BLaER1 (cell line): ENCODE measurements at regions not wholly inside any gene's neighbourhood (a gene's known extent, or its start where the extent isn't known, plus 50 kb on each side); places are given as distances from the start of the nearest gene placed in this dataset.

Source experiments
- H3K27ac ChIP-seq: shearing (Covaris generic); formaldehyde crosslinking; 2 replicates; pipeline ENCODE4 v1.8.1; 2022
- H3K27me3 ChIP-seq: shearing (Covaris generic); formaldehyde crosslinking; 2 replicates; pipeline ENCODE4 v1.8.1; 2022
- H3K36me3 ChIP-seq: shearing (Covaris generic); formaldehyde crosslinking; 2 replicates; pipeline ENCODE4 v1.8.1; 2022
- H3K4me1 ChIP-seq: shearing (Covaris generic); formaldehyde crosslinking; 2 replicates; pipeline ENCODE4 v1.8.1; 2022
- H3K4me2 ChIP-seq: shearing (Covaris generic); formaldehyde crosslinking; 2 replicates; pipeline ENCODE4 v1.8.1; 2022
- H3K4me3 ChIP-seq: shearing (Covaris generic); formaldehyde crosslinking; 2 replicates; pipeline ENCODE4 v1.8.1; 2022
- H3K9ac ChIP-seq: shearing (Covaris generic); formaldehyde crosslinking; 2 replicates; pipeline ENCODE4 v1.8.1; 2022
- H3K9me3 ChIP-seq: shearing (Covaris generic); formaldehyde crosslinking; 2 replicates; pipeline ENCODE4 v1.8.1; 2022
- H4K20me1 ChIP-seq: shearing (Covaris generic); formaldehyde crosslinking; 2 replicates; pipeline ENCODE4 v1.8.1; 2022
- Cebpa-rat ChIP-seq: shearing (Covaris generic); IDR thresholded peaks from 2 replicates; pipeline ENCODE4 v1.8.1; 2022

- H3K27ac ChIP-seq = no peak overlapping the region
- H3K36me3 ChIP-seq = no peaks in the 10 kb centered on the region
- no peaks in the 10 kb centered on the region for H3K27me3 ChIP-seq
- no peaks in the 10 kb centered on the region for H3K9me3 ChIP-seq
- H4K20me1 ChIP-seq = no peaks in the 10 kb centered on the region
- no peak overlapping the region for H3K4me3 ChIP-seq
- no peaks in the 10 kb centered on the region; the same call in 1 of the 2 replicates for H3K4me1 ChIP-seq
- no peak overlapping the region for H3K9ac ChIP-seq
- TF ChIP-seq Cebpa-rat = no peak
- no peak overlapping the region for H3K4me2 ChIP-seq
Measured at GRCh38 chr10:130875897-130876472, 435.5 kb downstream of the TCERG1L start.

GRCh38 chr10:130877126-130877525, 434.4 kb downstream of the TCERG1L start:
- Histone ChIP-seq H3K4me3 (no peak overlapping the region), H3K27ac (no peak overlapping the region), H4K20me1 (no peaks in the 10 kb centered on the region), H3K36me3 (no peaks in the 10 kb centered on the region), H3K9ac (no peak overlapping the region), H3K9me3 (no peaks in the 10 kb centered on the region), H3K27me3 (no peaks in the 10 kb centered on the region), H3K4me2 (no peak overlapping the region), H3K4me1 (no peaks in the 10 kb centered on the region; the same call in 1 of the 2 replicates)
- no peak for TF ChIP-seq Cebpa-rat

GRCh38 chr10:130878131-130878530, 433.4 kb downstream of the TCERG1L start:
- Histone ChIP-seq H3K27me3 (no peaks in the 10 kb centered on the region), H3K9ac (no peak overlapping the region), H3K36me3 (no peaks in the 10 kb centered on the region), H3K9me3 (no peaks in the 10 kb centered on the region), H3K4me1 (no peaks in the 10 kb centered on the region), H3K27ac (no peak overlapping the region), H3K4me3 (no peak overlapping the region), H3K4me2 (no peak overlapping the region), H4K20me1 (no peaks in the 10 kb centered on the region)
- no peak for TF ChIP-seq Cebpa-rat

- TF ChIP-seq Cebpa-rat = no peak
- H3K36me3 ChIP-seq = no peaks in the 10 kb centered on the region
- H3K27me3 ChIP-seq = no peaks in the 10 kb centered on the region
- H3K4me2 ChIP-seq = no peak overlapping the region
- peaks cover 47% of the 10 kb centered on the region for H3K4me1 ChIP-seq
- no peaks in the 10 kb centered on the region for H4K20me1 ChIP-seq
- H3K27ac ChIP-seq = no peak overlapping the region
- no peak overlapping the region for H3K4me3 ChIP-seq
- no peak overlapping the region for H3K9ac ChIP-seq
- H3K9me3 ChIP-seq = no peaks in the 10 kb centered on the region
Measured at GRCh38 chr10:130882906-130883305, 428.6 kb downstream of the TCERG1L start.

GRCh38 chr10:130884456-130884855, 427.1 kb downstream of the TCERG1L start:
- H3K9me3 ChIP-seq = no peaks in the 10 kb centered on the region
- H3K9ac ChIP-seq = no peak overlapping the region; the same call in 1 of the 2 replicates
- no peaks in the 10 kb centered on the region for H4K20me1 ChIP-seq
- no peak for TF ChIP-seq Cebpa-rat
- peaks cover 63% of the 10 kb centered on the region for H3K4me1 ChIP-seq
- no peaks in the 10 kb centered on the region for H3K27me3 ChIP-seq
- peak overlapping the region; percentile 48 for H3K4me3 ChIP-seq
- H3K27ac ChIP-seq = peak overlapping the region; percentile 78
- peak overlapping the region; percentile 83 for H3K4me2 ChIP-seq
- H3K36me3 ChIP-seq = no peaks in the 10 kb centered on the region

DNA sequence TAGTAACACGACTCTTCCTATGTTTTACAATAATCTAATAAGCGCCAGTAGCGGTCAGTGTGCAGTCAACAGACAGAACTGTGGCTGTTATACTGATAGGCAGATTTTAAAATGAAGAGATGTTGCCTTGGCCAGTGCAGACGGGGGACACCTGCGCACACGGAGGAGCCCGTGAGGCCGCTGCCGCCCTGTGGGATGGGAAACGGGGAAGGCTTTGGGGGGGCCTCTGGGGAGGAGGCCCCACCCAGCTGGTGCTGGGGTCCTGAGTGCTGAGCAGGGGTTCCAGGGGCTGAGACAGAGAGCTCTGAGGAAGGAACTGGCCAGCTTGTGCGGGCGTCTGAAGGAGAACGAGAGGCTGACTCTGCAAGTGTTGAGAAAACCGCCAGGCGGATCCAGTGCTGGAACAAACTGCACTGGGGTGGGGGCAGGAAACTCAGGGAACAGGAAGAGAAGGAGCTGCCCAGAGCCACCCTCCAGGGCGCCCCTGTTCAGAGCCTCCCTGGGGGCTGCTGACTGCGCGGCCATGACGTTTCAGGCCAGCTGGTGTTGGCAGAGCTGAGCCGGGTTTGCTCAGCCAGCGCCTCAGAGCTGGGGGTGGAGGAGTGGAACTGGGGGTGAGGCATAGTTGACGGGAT, 426.4 kb downstream of the TCERG1L start:
- H3K36me3 ChIP-seq = no peaks in the 10 kb centered on the region
- TF ChIP-seq Cebpa-rat = no peak
- peaks cover 69% of the 10 kb centered on the region for H3K4me1 ChIP-seq
- no peaks in the 10 kb centered on the region for H3K9me3 ChIP-seq
- H3K4me3 ChIP-seq = peak overlapping the region; percentile 48
- H3K4me2 ChIP-seq = peak overlapping the region; percentile 83
- peak overlapping the region; percentile 52 for H3K9ac ChIP-seq
- H3K27ac ChIP-seq = peak overlapping the region; percentile 78
- H3K27me3 ChIP-seq = no peaks in the 10 kb centered on the region
- H4K20me1 ChIP-seq = no peaks in the 10 kb centered on the region

GRCh38 chr10:130887170-130887569, 424.4 kb downstream of the TCERG1L start:
- H3K9ac ChIP-seq = no peak overlapping the region
- H3K9me3 ChIP-seq = no peaks in the 10 kb centered on the region
- H3K4me1 ChIP-seq = peaks cover 80% of the 10 kb centered on the region
- TF ChIP-seq Cebpa-rat = no peak
- peak overlapping the region; percentile 78 for H3K27ac ChIP-seq
- peak overlapping the region; percentile 83 for H3K4me2 ChIP-seq
- no peaks in the 10 kb centered on the region for H3K36me3 ChIP-seq
- H4K20me1 ChIP-seq = no peaks in the 10 kb centered on the region
- no peak overlapping the region for H3K4me3 ChIP-seq
- H3K27me3 ChIP-seq = no peaks in the 10 kb centered on the region

- H3K36me3 ChIP-seq = no peaks in the 10 kb centered on the region
- H3K4me3 ChIP-seq = no peak overlapping the region
- no peaks in the 10 kb centered on the region for H3K27me3 ChIP-seq
- TF ChIP-seq Cebpa-rat = no peak
- peak overlapping the region; percentile 43 for H3K27ac ChIP-seq
- H3K4me1 ChIP-seq = peaks cover 79% of the 10 kb centered on the region
- H4K20me1 ChIP-seq = no peaks in the 10 kb centered on the region
- H3K4me2 ChIP-seq = peak overlapping the region; percentile 83
- H3K9me3 ChIP-seq = no peaks in the 10 kb centered on the region
- 0 out of 2 replicates have a peak overlapping the region, but pooled peaks have one; percentile 21 for H3K9ac ChIP-seq
Measured at GRCh38 chr10:130888493-130888892, 423.0 kb downstream of the TCERG1L start.

- H3K4me3 ChIP-seq = no peak overlapping the region
- no peak overlapping the region for H3K9ac ChIP-seq
- H4K20me1 ChIP-seq = no peaks in the 10 kb centered on the region
- no peak for TF ChIP-seq Cebpa-rat
- H3K4me1 ChIP-seq = peaks cover 79% of the 10 kb centered on the region
- H3K36me3 ChIP-seq = no peaks in the 10 kb centered on the region
- no peaks in the 10 kb centered on the region for H3K27me3 ChIP-seq
- peak overlapping the region; percentile 83 for H3K4me2 ChIP-seq
- H3K27ac ChIP-seq = peak overlapping the region; percentile 78
- H3K9me3 ChIP-seq = no peaks in the 10 kb centered on the region
Measured at GRCh38 chr10:130889240-130889639, 422.3 kb downstream of the TCERG1L start.

- no peaks in the 10 kb centered on the region for H3K36me3 ChIP-seq
- H4K20me1 ChIP-seq = no peaks in the 10 kb centered on the region
- H3K9me3 ChIP-seq = no peaks in the 10 kb centered on the region
- H3K4me1 ChIP-seq = peaks cover 79% of the 10 kb centered on the region
- TF ChIP-seq Cebpa-rat = no peak
- no peaks in the 10 kb centered on the region for H3K27me3 ChIP-seq
- H3K9ac ChIP-seq = no peak overlapping the region
- H3K4me2 ChIP-seq = peak overlapping the region; percentile 83
- peak overlapping the region; percentile 78 for H3K27ac ChIP-seq
- H3K4me3 ChIP-seq = no peak overlapping the region
Measured at GRCh38 chr10:130889780-130890179, 421.7 kb downstream of the TCERG1L start.
